ENCODE measurements at regions not wholly inside any gene's neighbourhood (a gene's known extent, or its start where the extent isn't known, plus 50 kb on each side); places are given as distances from the start of the nearest gene placed in this dataset.

DNA sequence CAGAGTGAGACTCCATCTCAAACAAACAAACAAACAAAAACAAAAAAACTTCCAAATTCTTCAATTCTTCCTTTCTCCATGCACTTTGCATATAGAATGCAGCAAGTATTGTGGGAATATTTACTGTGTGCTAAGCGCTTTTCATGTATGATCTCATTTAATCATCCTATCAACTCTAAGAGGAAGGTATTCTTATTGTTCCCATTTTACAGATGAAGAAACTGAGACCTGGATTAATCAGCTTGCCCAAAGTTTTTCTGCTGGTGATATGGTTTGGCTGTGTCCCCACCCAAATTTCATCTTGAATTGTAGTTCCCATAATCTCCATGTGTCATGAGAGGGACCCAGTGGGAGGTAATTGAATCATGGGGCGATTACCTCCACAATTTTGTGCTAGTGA is 56.6 kb upstream of the KCNG1 start:
- Mint-ChIP-seq H3K36me3 (ENCODE audit: low read depth) (no peaks in the 10 kb centered on the region), H3K4me1 (ENCODE audit: low read depth) (no peaks in the 10 kb centered on the region), H3K27ac (no peak overlapping the region), H3K27me3 (peaks cover 33% of the 10 kb centered on the region), H3K4me3 (no peak overlapping the region), H3K9me3 (no peaks in the 10 kb centered on the region)
- TF ChIP-seq CTCF (IDR thresholded peaks at IDR 0.05): no peak
- no peak for DNase-seq
- CTCF ChIA-PET: no interaction called here
- ATAC-seq: no peak
- intact Hi-C loops (cut with micrococcal nuclease): no loop called here
- POLR2A ChIA-PET: no interaction called here

DNA sequence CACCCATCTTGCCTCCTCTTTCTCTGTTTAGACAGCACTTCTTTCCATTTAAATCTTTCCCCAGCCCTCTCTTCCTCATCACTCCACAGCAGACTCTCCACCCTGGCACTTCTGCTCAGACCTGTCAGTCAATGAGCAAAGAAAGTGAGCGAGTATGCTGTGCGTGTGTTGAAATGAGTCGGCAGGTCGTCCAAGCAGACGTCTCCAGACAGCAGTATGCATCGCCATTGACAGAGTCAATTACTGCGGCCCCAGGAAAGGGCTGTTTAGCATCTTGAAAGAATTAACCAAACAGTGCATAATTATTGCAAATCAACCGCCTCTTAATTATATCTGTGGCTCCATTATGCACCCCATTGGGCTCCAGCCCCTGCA is 54.8 kb upstream of the KCNG1 start:
- Mint-ChIP-seq H3K27me3 (peaks cover 34% of the 10 kb centered on the region), H3K9me3 (no peaks in the 10 kb centered on the region), H3K4me1 (ENCODE audit: low read depth) (no peaks in the 10 kb centered on the region), H3K27ac (no peak overlapping the region), H3K4me3 (no peak overlapping the region), H3K36me3 (ENCODE audit: low read depth) (no peaks in the 10 kb centered on the region)
- intact Hi-C loops (cut with micrococcal nuclease): no loop called here
- ChIA-PET POLR2A (interaction anchor here (0.9 kb wide), 1 partner anchor 79 kb away, joined by 3 read pairs; no protein-coding TSS in a partner anchor), CTCF (no interaction called here)
- TF ChIP-seq CTCF (IDR thresholded peaks at IDR 0.05): no peak
- no peak for DNase-seq
- ATAC-seq: no peak

GRCh38 chr20:51076786-51077685 is 54.1 kb upstream of the KCNG1 start:
- ChIA-PET CTCF (no interaction called here), POLR2A (interaction anchor here (0.6 kb wide), 1 partner anchor 50 kb away, joined by 4 read pairs; no protein-coding TSS in a partner anchor)
- H3K27ac Mint-ChIP-seq: no peak overlapping the region
- H3K27me3 Mint-ChIP-seq: peaks cover 32% of the 10 kb centered on the region
- no peaks in the 10 kb centered on the region for H3K36me3 Mint-ChIP-seq (ENCODE audit: low read depth)
- no peaks in the 10 kb centered on the region for H3K4me1 Mint-ChIP-seq (ENCODE audit: low read depth)
- H3K4me3 Mint-ChIP-seq: no peak overlapping the region
- intact Hi-C loops (cut with micrococcal nuclease): no loop called here
- DNase-seq (no peak), ATAC-seq (no peak)
- TF ChIP-seq CTCF (IDR thresholded peaks at IDR 0.05): no peak
- H3K9me3 Mint-ChIP-seq: no peaks in the 10 kb centered on the region

DNA sequence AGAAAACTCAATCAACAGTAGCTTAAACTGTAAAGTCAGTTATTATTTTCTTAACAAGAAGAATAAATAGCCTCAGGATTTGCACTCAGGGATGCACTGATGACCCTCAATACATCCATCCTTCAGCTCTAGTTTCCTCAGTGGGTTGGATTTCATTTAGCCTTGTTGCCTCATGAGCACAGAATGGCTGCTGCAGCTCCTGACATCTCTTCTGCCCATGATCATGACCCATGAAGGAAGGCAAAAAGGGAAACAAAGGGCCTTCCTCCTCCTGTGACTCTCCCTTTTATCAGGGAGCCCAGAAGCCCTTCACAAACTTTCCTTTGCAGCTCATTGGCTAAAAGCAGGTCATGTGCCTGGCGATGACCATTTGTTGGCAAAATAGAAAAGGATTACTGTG is 51.2 kb upstream of the KCNG1 start:
- no peak for ATAC-seq
- no peak for DNase-seq
- no peak overlapping the region for H3K4me3 Mint-ChIP-seq
- H3K4me1 Mint-ChIP-seq (ENCODE audit: low read depth): no peaks in the 10 kb centered on the region
- ChIA-PET POLR2A (no interaction called here), CTCF (no interaction called here)
- no peak overlapping the region for H3K27ac Mint-ChIP-seq
- TF ChIP-seq CTCF (IDR thresholded peaks at IDR 0.05): no peak
- peaks cover 41% of the 10 kb centered on the region for H3K27me3 Mint-ChIP-seq
- H3K9me3 Mint-ChIP-seq: no peaks in the 10 kb centered on the region
- intact Hi-C loops (cut with micrococcal nuclease): no loop called here
- H3K36me3 Mint-ChIP-seq (ENCODE audit: low read depth): no peaks in the 10 kb centered on the region

Data from activated CD8-positive, alpha-beta T cell treated with anti-CD3 and anti-CD28 coated beads for 36 hours (primary cell).